Smooth muscle cell (in vitro differentiated cells): ENCODE measurements at regions not wholly inside any gene's neighbourhood (a gene's known extent, or its start where the extent isn't known, plus 50 kb on each side); places are given as distances from the start of the nearest gene placed in this dataset.

ENCODE experiments used
- DNase-seq: peaks from one replicate; lab custom pipeline; 2025; ENCODE audit not compliant: unreplicated experiment; lab: John Stamatoyannopoulos, UW
- H2AFZ ChIP-seq: fragments of 200-600 bp; sonication (generic); 2 replicates; pipeline ENCODE4 v1.6.0; 2016; ENCODE audit warnings: antibody characterized with exemption, low read depth, mild to moderate bottlenecking
- H3F3A ChIP-seq: fragments of 200-600 bp; sonication (generic); 2 replicates; pipeline ENCODE4 v1.6.0; 2017; ENCODE audit warnings: antibody characterized with exemption, low read depth
- H3K27ac ChIP-seq: fragments of 200-600 bp; sonication (generic); 2 replicates; pipeline ENCODE4 v1.5.1; 2016; ENCODE audit warnings: low read depth, mild to moderate bottlenecking
- H3K27me3 ChIP-seq: fragments of 200-600 bp; sonication (generic); 2 replicates; pipeline ENCODE4 v1.6.1; 2016; ENCODE audit warnings: low read depth, mild to moderate bottlenecking
- H3K36me3 ChIP-seq: fragments of 200-600 bp; sonication (generic); 2 replicates; pipeline ENCODE4 v1.5.1; 2016; ENCODE audit warnings: low read depth
- H3K4me1 ChIP-seq: fragments of 200-600 bp; sonication (generic); 2 replicates; pipeline ENCODE4 v1.5.1; 2016; ENCODE audit warnings: low read depth
- H3K4me2 ChIP-seq: fragments of 200-600 bp; sonication (generic); 2 replicates; pipeline ENCODE4 v1.6.0; 2016; ENCODE audit warnings: mild to moderate bottlenecking
- H3K4me3 ChIP-seq: fragments of 200-600 bp; sonication (generic); 2 replicates; pipeline ENCODE4 v1.5.1; 2016; ENCODE audit warnings: mild to moderate bottlenecking
- H3K79me2 ChIP-seq: fragments of 200-600 bp; sonication (generic); 2 replicates; pipeline ENCODE4 v1.6.0; 2016; ENCODE audit warnings: low read depth, mild to moderate bottlenecking
- H3K9ac ChIP-seq: fragments of 200-600 bp; sonication (generic); 2 replicates; pipeline ENCODE4 v1.6.0; 2016; ENCODE audit warnings: low read depth
- H3K9me3 ChIP-seq: fragments of 200-600 bp; sonication (generic); replicated peaks from 2 replicates; pipeline ENCODE4 v1.5.1; 2016; ENCODE audit warnings: low read depth
- H4K20me1 ChIP-seq: fragments of 200-600 bp; sonication (generic); 2 replicates; pipeline ENCODE4 v1.6.0; 2016; ENCODE audit warnings: low read depth
- CTCF ChIP-seq: fragments of 200-600 bp; sonication (generic); IDR thresholded peaks from 2 replicates; pipeline ENCODE4 v1.5.1; 2017; ENCODE audit warnings: borderline replicate concordance, mild to moderate bottlenecking, antibody characterized with exemption; ENCODE audit not compliant: insufficient read depth, poor library complexity, severe bottlenecking
- WGBS: methylation state at CpG from one replicate; pipeline ENCODE4 v1.1.7; 2016; ENCODE audit warnings: low lambda C conversion rate; 5-methylcytosine and 5-hydroxymethylcytosine counted together

- H3K27ac ChIP-seq, result no peak overlapping the region
- no peaks in the 10 kb centered on the region for H3K9me3 ChIP-seq
- no peak overlapping the region for H2AFZ ChIP-seq
- H3K4me2 ChIP-seq, result no peak overlapping the region
- no peak for TF ChIP-seq CTCF
- no peak for DNase-seq
- H3K79me2 ChIP-seq, result no peaks in the 10 kb centered on the region
- H3K36me3 ChIP-seq, result no peaks in the 10 kb centered on the region
- WGBS, result 82% methylated on average over 3 of the region's 3 CpGs
- H3K4me3 ChIP-seq, result no peak overlapping the region
- no peaks in the 10 kb centered on the region for H3K27me3 ChIP-seq
- no peaks in the 10 kb centered on the region for H3K4me1 ChIP-seq
- H4K20me1 ChIP-seq, result no peaks in the 10 kb centered on the region
- H3K9ac ChIP-seq, result no peak overlapping the region
- H3F3A ChIP-seq, result no peaks in the 10 kb centered on the region
Measured at GRCh38 chr9:92187390-92187789, 72.2 kb upstream of the SPTLC1 start.

- H3K9ac ChIP-seq, result no peak overlapping the region
- no peak overlapping the region for H2AFZ ChIP-seq
- H4K20me1 ChIP-seq, result no peaks in the 10 kb centered on the region
- no peaks in the 10 kb centered on the region for H3F3A ChIP-seq
- no peak overlapping the region for H3K27ac ChIP-seq
- no peaks in the 10 kb centered on the region for H3K27me3 ChIP-seq
- no peaks in the 10 kb centered on the region for H3K9me3 ChIP-seq
- H3K4me3 ChIP-seq, result no peak overlapping the region
- H3K79me2 ChIP-seq, result no peaks in the 10 kb centered on the region
- no peak for DNase-seq
- 78% methylated on average over 7 of the region's 7 CpGs for WGBS
- no peaks in the 10 kb centered on the region for H3K4me1 ChIP-seq
- H3K4me2 ChIP-seq, result no peak overlapping the region
- no peak for TF ChIP-seq CTCF
- H3K36me3 ChIP-seq, result no peaks in the 10 kb centered on the region
Measured at GRCh38 chr9:92186631-92187030, 71.4 kb upstream of the SPTLC1 start.

- peaks cover 4% of the 10 kb centered on the region for H3K4me1 ChIP-seq
- H3K36me3 ChIP-seq, result no peaks in the 10 kb centered on the region
- H3K79me2 ChIP-seq, result no peaks in the 10 kb centered on the region
- H3K27ac ChIP-seq, result no peak overlapping the region
- H4K20me1 ChIP-seq, result no peaks in the 10 kb centered on the region
- H2AFZ ChIP-seq, result no peak overlapping the region
- no peak for DNase-seq
- H3K9ac ChIP-seq, result no peak overlapping the region
- WGBS, result 83% methylated on average over 5 of the region's 5 CpGs
- no peak overlapping the region for H3K4me3 ChIP-seq
- no peak for TF ChIP-seq CTCF
- H3K27me3 ChIP-seq, result no peaks in the 10 kb centered on the region
- H3K9me3 ChIP-seq, result no peaks in the 10 kb centered on the region
- H3F3A ChIP-seq, result peaks cover 7% of the 10 kb centered on the region
- H3K4me2 ChIP-seq, result no peak overlapping the region
Measured at GRCh38 chr9:92185681-92186080, 70.5 kb upstream of the SPTLC1 start.

- 76% methylated on average over 5 of the region's 9 CpGs for WGBS
- Histone ChIP-seq H3K4me2 (no peak overlapping the region), H3K27me3 (no peaks in the 10 kb centered on the region), H3K4me1 (peaks cover 4% of the 10 kb centered on the region), H2AFZ (no peak overlapping the region), H3F3A (peaks cover 7% of the 10 kb centered on the region), H3K27ac (no peak overlapping the region), H3K36me3 (no peaks in the 10 kb centered on the region), H3K4me3 (no peak overlapping the region), H3K79me2 (no peaks in the 10 kb centered on the region), H3K9ac (no peak overlapping the region), H3K9me3 (no peaks in the 10 kb centered on the region), H4K20me1 (no peaks in the 10 kb centered on the region)
- no peak for TF ChIP-seq CTCF
- DNase-seq, result no peak
Measured at GRCh38 chr9:92185096-92185495, 69.9 kb upstream of the SPTLC1 start.
